ENCODE measurements at regions not wholly inside any gene's neighbourhood (a gene's known extent, or its start where the extent isn't known, plus 50 kb on each side); places are given as distances from the start of the nearest gene placed in this dataset.

- no peak for TF ChIP-seq POLR2A (IDR thresholded peaks at IDR 0.05; ENCODE audit: low read depth)
- no peak for TF ChIP-seq EP300 (IDR thresholded peaks at IDR 0.05)
Measured at GRCh38 chr5:4983701-4984100, 156.4 kb upstream of the ADAMTS16 start.
